CD4-positive, alpha-beta memory T cell (primary cell): ENCODE measurements at regions not wholly inside any gene's neighbourhood (a gene's known extent, or its start where the extent isn't known, plus 50 kb on each side); places are given as distances from the start of the nearest gene placed in this dataset.

Experiments
- CTCF ChIA-PET: fragments of 350-600 bp; sonication (Branson Sonifier 250); formaldehyde crosslinking; loops from one replicate; lab custom pipeline; 2021; ENCODE audit warnings: inconsistent platforms; ENCODE audit not compliant: partially characterized antibody; lab: Charles Lee
- POLR2A ChIA-PET: fragments of 350-600 bp; sonication (Branson Sonifier 250); formaldehyde crosslinking; loops from one replicate; lab custom pipeline; 2021; ENCODE audit not compliant: partially characterized antibody; lab: Charles Lee
- DNase-seq, 5 donors: peaks; one replicate each; pipeline versions ENCODE4 v3.0.0 to v3.0.0-alpha.2; 2020 to 2022; ENCODE audit warnings: mixed read lengths in 1 of 5
- H3K27ac ChIP-seq: one replicate; pipeline ENCODE4 v1.7.0; 2013; ENCODE audit warnings: low read depth, low read length
- H3K27me3 ChIP-seq: 2 replicates; pipeline ENCODE4 v1.7.0; 2013; ENCODE audit warnings: mild to moderate bottlenecking, low read length, moderate library complexity; ENCODE audit not compliant: insufficient read depth
- H3K36me3 ChIP-seq: 2 replicates; pipeline ENCODE4 v1.7.0; 2013; ENCODE audit warnings: mild to moderate bottlenecking, low read length, moderate library complexity; ENCODE audit not compliant: insufficient read depth
- H3K4me1 ChIP-seq: 2 replicates; pipeline ENCODE4 v1.7.0; 2013; ENCODE audit warnings: mild to moderate bottlenecking, low read length, moderate library complexity; ENCODE audit not compliant: insufficient read depth
- H3K4me3 ChIP-seq, 2 donors: one replicate each; pipeline ENCODE4 v1.7.0; 2013; ENCODE audit warnings: low read length in 2 of 2, mild to moderate bottlenecking in 1 of 2
- H3K9me3 ChIP-seq, 2 donors: one replicate each; pipeline ENCODE4 v1.7.0; 2013; ENCODE audit warnings: low read length in 2 of 2, control low read depth in 1 of 2; ENCODE audit not compliant: control insufficient read depth in 1 of 2
- H3K27ac Mint-ChIP-seq, 7 donors: one replicate each; pipeline ENCODE4 v1.8.0; 2020 to 2021; ENCODE audit warnings: mixed read lengths in 7 of 7, mild to moderate bottlenecking in 6 of 7, inconsistent platforms in 3 of 7, moderate library complexity in 3 of 7
- H3K27me3 Mint-ChIP-seq, 2 donors: one replicate each; pipeline ENCODE4 v1.8.0; 2020 to 2021; ENCODE audit warnings: mixed read lengths in 2 of 2
- H3K36me3 Mint-ChIP-seq, 2 donors: one replicate each; pipeline ENCODE4 v1.8.0; 2020 to 2021; ENCODE audit warnings: mixed read lengths in 2 of 2, inconsistent platforms in 1 of 2, mild to moderate bottlenecking in 1 of 2
- H3K4me1 Mint-ChIP-seq, 4 donors: one replicate each; pipeline ENCODE4 v1.8.0; 2020 to 2021; ENCODE audit warnings: mixed read lengths in 4 of 4, mild to moderate bottlenecking in 1 of 4
- H3K4me3 Mint-ChIP-seq, 8 donors: one replicate each; pipeline ENCODE4 v1.8.0; 2020 to 2021; ENCODE audit warnings: mixed read lengths in 8 of 8, mild to moderate bottlenecking in 7 of 8, moderate library complexity in 6 of 8, inconsistent platforms in 3 of 8
- H3K9me3 Mint-ChIP-seq, 8 donors: one replicate each; pipeline ENCODE4 v1.8.0; 2020 to 2021; ENCODE audit warnings: mixed read lengths in 8 of 8, mild to moderate bottlenecking in 5 of 8, inconsistent platforms in 3 of 8, moderate library complexity in 1 of 8
- intact Hi-C: fragments of 100-400 bp; cut with micrococcal nuclease; formaldehyde crosslinking; loops from one replicate; pipeline ENCODE4 v1.15.1; 2023

GRCh38 chr14:83568141-83568540 lies 1961.8 kb upstream of the FLRT2 start:
- POLR2A ChIA-PET = no interaction called here
- H3K4me3 ChIP-seq = no peak overlapping the region
- H3K36me3 ChIP-seq = no peaks in the 10 kb centered on the region
- H3K9me3 ChIP-seq = no peaks in the 10 kb centered on the region
- DNase-seq = no peak
- Mint-ChIP-seq H3K36me3 (no peaks in the 10 kb centered on the region), H3K4me3 (no peak overlapping the region), H3K27me3 (no peaks in the 10 kb centered on the region), H3K27ac (no peak overlapping the region), H3K4me1 (no peaks in the 10 kb centered on the region), H3K9me3 (peaks cover 0 to 18% (median 9%) of the 10 kb centered on the region in 8 donors)
- CTCF ChIA-PET = no interaction called here
- no peaks in the 10 kb centered on the region for H3K4me1 ChIP-seq
- H3K27me3 ChIP-seq = no peaks in the 10 kb centered on the region
- no peak overlapping the region for H3K27ac ChIP-seq
- intact Hi-C loops = no loop called here

GRCh38 chr14:83575301-83575700 lies 1954.6 kb upstream of the FLRT2 start:
- Histone ChIP-seq H3K9me3 (no peaks in the 10 kb centered on the region), H3K4me3 (no peak overlapping the region), H3K36me3 (no peaks in the 10 kb centered on the region), H3K27ac (no peak overlapping the region), H3K27me3 (no peaks in the 10 kb centered on the region), H3K4me1 (no peaks in the 10 kb centered on the region)
- CTCF ChIA-PET = no interaction called here
- Mint-ChIP-seq H3K4me3 (no peak overlapping the region), H3K4me1 (no peaks in the 10 kb centered on the region), H3K9me3 (peaks cover 3 to 17% (median 9%) of the 10 kb centered on the region in 8 donors), H3K27ac (no peak overlapping the region), H3K36me3 (no peaks in the 10 kb centered on the region), H3K27me3 (no peaks in the 10 kb centered on the region)
- no peak for DNase-seq
- intact Hi-C loops = no loop called here
- POLR2A ChIA-PET = no interaction called here

GRCh38 chr14:83583201-83583600 lies 1946.7 kb upstream of the FLRT2 start:
- Mint-ChIP-seq H3K36me3 (no peaks in the 10 kb centered on the region), H3K4me3 (no peak overlapping the region), H3K27me3 (no peaks in the 10 kb centered on the region), H3K4me1 (no peaks in the 10 kb centered on the region), H3K27ac (no peak overlapping the region), H3K9me3 (peaks cover 5 to 34% (median 10%) of the 10 kb centered on the region in 8 donors)
- no peak overlapping the region for H3K27ac ChIP-seq
- intact Hi-C loops = no loop called here
- no peak for DNase-seq
- no peaks in the 10 kb centered on the region for H3K9me3 ChIP-seq
- H3K4me3 ChIP-seq = no peak overlapping the region
- ChIA-PET CTCF (no interaction called here), POLR2A (no interaction called here)
- no peaks in the 10 kb centered on the region for H3K27me3 ChIP-seq
- no peaks in the 10 kb centered on the region for H3K36me3 ChIP-seq
- H3K4me1 ChIP-seq = no peaks in the 10 kb centered on the region

GRCh38 chr14:83594874-83595273 lies 1935.1 kb upstream of the FLRT2 start:
- no peaks in the 10 kb centered on the region for H3K4me1 Mint-ChIP-seq
- peaks cover 0 to 24% (median 10%) of the 10 kb centered on the region in 8 donors for H3K9me3 Mint-ChIP-seq
- DNase-seq = no peak
- Histone ChIP-seq H3K9me3 (no peaks in the 10 kb centered on the region), H3K36me3 (no peaks in the 10 kb centered on the region), H3K27me3 (no peaks in the 10 kb centered on the region), H3K27ac (no peak overlapping the region), H3K4me1 (no peaks in the 10 kb centered on the region), H3K4me3 (no peak overlapping the region)
- H3K27me3 Mint-ChIP-seq = no peaks in the 10 kb centered on the region
- H3K4me3 Mint-ChIP-seq = no peak overlapping the region
- no peak overlapping the region for H3K27ac Mint-ChIP-seq
- POLR2A ChIA-PET = no interaction called here
- H3K36me3 Mint-ChIP-seq = no peaks in the 10 kb centered on the region
- intact Hi-C loops = no loop called here
- CTCF ChIA-PET = no interaction called here

- Mint-ChIP-seq H3K36me3 (no peaks in the 10 kb centered on the region), H3K4me3 (no peak overlapping the region), H3K27me3 (no peaks in the 10 kb centered on the region), H3K4me1 (no peaks in the 10 kb centered on the region), H3K9me3 (peaks cover 1 to 33% (median 18%) of the 10 kb centered on the region in 8 donors), H3K27ac (no peak overlapping the region)
- ChIA-PET POLR2A (no interaction called here), CTCF (no interaction called here)
- H3K27me3 ChIP-seq = no peaks in the 10 kb centered on the region
- intact Hi-C loops = no loop called here
- H3K4me1 ChIP-seq = no peaks in the 10 kb centered on the region
- DNase-seq = no peak
- H3K9me3 ChIP-seq = peaks cover 0 to 5% of the 10 kb centered on the region in 2 donors
- no peak overlapping the region for H3K27ac ChIP-seq
- no peak overlapping the region for H3K4me3 ChIP-seq
- no peaks in the 10 kb centered on the region for H3K36me3 ChIP-seq
Measured at GRCh38 chr14:83607682-83608081, 1922.3 kb upstream of the FLRT2 start.

GRCh38 chr14:83611491-83611890 lies 1918.5 kb upstream of the FLRT2 start:
- POLR2A ChIA-PET = no interaction called here
- no peak overlapping the region for H3K4me3 Mint-ChIP-seq
- Histone ChIP-seq H3K4me3 (no peak overlapping the region), H3K36me3 (no peaks in the 10 kb centered on the region), H3K4me1 (no peaks in the 10 kb centered on the region), H3K27ac (no peak overlapping the region), H3K9me3 (peaks cover 0 to 5% of the 10 kb centered on the region in 2 donors), H3K27me3 (no peaks in the 10 kb centered on the region)
- no peaks in the 10 kb centered on the region for H3K27me3 Mint-ChIP-seq
- peaks cover 1 to 15% (median 5%) of the 10 kb centered on the region in 8 donors for H3K9me3 Mint-ChIP-seq
- no peaks in the 10 kb centered on the region for H3K36me3 Mint-ChIP-seq
- H3K4me1 Mint-ChIP-seq = no peaks in the 10 kb centered on the region
- CTCF ChIA-PET = no interaction called here
- no peak overlapping the region for H3K27ac Mint-ChIP-seq
- DNase-seq = no peak
- intact Hi-C loops = no loop called here

GRCh38 chr14:83611906-83612390 lies 1918.0 kb upstream of the FLRT2 start:
- Mint-ChIP-seq H3K36me3 (no peaks in the 10 kb centered on the region), H3K27ac (no peak overlapping the region), H3K4me3 (no peak overlapping the region), H3K4me1 (no peaks in the 10 kb centered on the region), H3K27me3 (no peaks in the 10 kb centered on the region), H3K9me3 (peaks cover 0 to 10% (median 3%) of the 10 kb centered on the region in 8 donors)
- ChIA-PET CTCF (no interaction called here), POLR2A (no interaction called here)
- Histone ChIP-seq H3K27me3 (no peaks in the 10 kb centered on the region), H3K4me1 (no peaks in the 10 kb centered on the region), H3K36me3 (no peaks in the 10 kb centered on the region), H3K27ac (no peak overlapping the region), H3K9me3 (peaks cover 0 to 2% of the 10 kb centered on the region in 2 donors), H3K4me3 (no peak overlapping the region)
- no peak for DNase-seq
- intact Hi-C loops = no loop called here

GRCh38 chr14:83614956-83615355 lies 1915.0 kb upstream of the FLRT2 start:
- Histone ChIP-seq H3K4me3 (no peak overlapping the region), H3K36me3 (no peaks in the 10 kb centered on the region), H3K27me3 (no peaks in the 10 kb centered on the region), H3K9me3 (no peaks in the 10 kb centered on the region), H3K27ac (no peak overlapping the region), H3K4me1 (no peaks in the 10 kb centered on the region)
- no peaks in the 10 kb centered on the region for H3K4me1 Mint-ChIP-seq
- CTCF ChIA-PET = no interaction called here
- peak overlapping the region in 1 of 7 donors; percentile 14 for H3K27ac Mint-ChIP-seq
- DNase-seq = no peak
- H3K36me3 Mint-ChIP-seq = no peaks in the 10 kb centered on the region
- POLR2A ChIA-PET = no interaction called here
- H3K27me3 Mint-ChIP-seq = no peaks in the 10 kb centered on the region
- intact Hi-C loops = no loop called here
- no peak overlapping the region for H3K4me3 Mint-ChIP-seq
- peaks cover 0 to 23% (median 10%) of the 10 kb centered on the region in 8 donors for H3K9me3 Mint-ChIP-seq
